ENCODE measurements at regions not wholly inside any gene's neighbourhood (a gene's known extent, or its start where the extent isn't known, plus 50 kb on each side); places are given as distances from the start of the nearest gene placed in this dataset.
"Not testable (repeated sequence)": the region's sequence is repeated elsewhere in the genome, so short reads cannot be mapped to it uniquely, and the experiment has no call there.

DNA sequence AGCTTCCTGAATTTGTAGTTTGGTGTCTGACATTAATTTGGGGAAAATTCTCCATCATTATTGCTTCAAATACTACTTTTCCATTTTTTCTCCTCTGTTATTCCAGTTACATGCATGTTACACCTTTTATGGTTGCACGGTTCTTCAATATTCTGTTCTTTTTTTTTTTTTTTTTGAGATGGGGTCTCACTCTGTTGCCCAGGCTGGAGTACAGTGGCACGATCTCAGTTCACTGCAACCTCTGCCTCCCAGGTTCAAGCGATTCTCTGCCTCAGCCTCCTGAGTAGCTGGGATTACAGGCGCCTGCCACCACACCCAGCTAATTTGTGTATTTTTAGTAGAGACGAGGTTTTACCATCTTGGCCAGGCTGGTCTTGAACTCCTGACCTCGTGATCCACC lies 109.4 kb upstream of the XIST start:
- H2AFZ ChIP-seq (ENCODE audit: low read depth, low read length, poor library complexity, severe bottlenecking); H3K27ac ChIP-seq (ENCODE audit: low read depth, low read length); H3K9ac ChIP-seq (ENCODE audit: low read length); POLR2A ChIA-PET; H3K9me2 ChIP-seq (ENCODE audit: insufficient read depth); intact Hi-C loops (cut with micrococcal nuclease); RAD21 ChIA-PET (ENCODE audit: low non-redundant PET in 1 of 2, low total read pairs in 2 of 2, uncharacterized antibody in 2 of 2, unreplicated experiment in 2 of 2); H3K4me2 ChIP-seq (ENCODE audit: low read length); H3K4me3 ChIP-seq (replicated peaks in 1 of 2; ENCODE audit: low read depth in 1 of 2, low read length in 2 of 2); H4K20me1 ChIP-seq (ENCODE audit: insufficient read depth); H3K9me3 ChIP-seq (ENCODE audit: control insufficient read depth in 1 of 2, insufficient read depth in 1 of 2, low read depth in 1 of 2, low read length in 2 of 2); CTCF ChIA-PET; H3K36me3 ChIP-seq (ENCODE audit: control insufficient read depth in 1 of 2, insufficient read depth in 2 of 2, low read length in 2 of 2); H3K27me3 ChIP-seq (ENCODE audit: insufficient read depth, low read length); BruUV-seq (replicated peaks); DNase-seq (ENCODE audit: low read depth, low spot score); ATAC-seq; H3K4me1 ChIP-seq (ENCODE audit: control insufficient read depth in 1 of 2, insufficient read depth in 2 of 2, low read length in 2 of 2): not testable (repeated sequence)
- peaks cover 93% of the 10 kb centered on the region for H3K79me2 ChIP-seq (ENCODE audit: insufficient read depth, low read length)

- peak; percentile 24 for TF ChIP-seq ZFX (IDR thresholded peaks at IDR 0.05)
- TF ChIP-seq SRF (IDR thresholded peaks at IDR 0.05; ENCODE audit: low read depth), result no peak
- TF ChIP-seq, protein P1, sequence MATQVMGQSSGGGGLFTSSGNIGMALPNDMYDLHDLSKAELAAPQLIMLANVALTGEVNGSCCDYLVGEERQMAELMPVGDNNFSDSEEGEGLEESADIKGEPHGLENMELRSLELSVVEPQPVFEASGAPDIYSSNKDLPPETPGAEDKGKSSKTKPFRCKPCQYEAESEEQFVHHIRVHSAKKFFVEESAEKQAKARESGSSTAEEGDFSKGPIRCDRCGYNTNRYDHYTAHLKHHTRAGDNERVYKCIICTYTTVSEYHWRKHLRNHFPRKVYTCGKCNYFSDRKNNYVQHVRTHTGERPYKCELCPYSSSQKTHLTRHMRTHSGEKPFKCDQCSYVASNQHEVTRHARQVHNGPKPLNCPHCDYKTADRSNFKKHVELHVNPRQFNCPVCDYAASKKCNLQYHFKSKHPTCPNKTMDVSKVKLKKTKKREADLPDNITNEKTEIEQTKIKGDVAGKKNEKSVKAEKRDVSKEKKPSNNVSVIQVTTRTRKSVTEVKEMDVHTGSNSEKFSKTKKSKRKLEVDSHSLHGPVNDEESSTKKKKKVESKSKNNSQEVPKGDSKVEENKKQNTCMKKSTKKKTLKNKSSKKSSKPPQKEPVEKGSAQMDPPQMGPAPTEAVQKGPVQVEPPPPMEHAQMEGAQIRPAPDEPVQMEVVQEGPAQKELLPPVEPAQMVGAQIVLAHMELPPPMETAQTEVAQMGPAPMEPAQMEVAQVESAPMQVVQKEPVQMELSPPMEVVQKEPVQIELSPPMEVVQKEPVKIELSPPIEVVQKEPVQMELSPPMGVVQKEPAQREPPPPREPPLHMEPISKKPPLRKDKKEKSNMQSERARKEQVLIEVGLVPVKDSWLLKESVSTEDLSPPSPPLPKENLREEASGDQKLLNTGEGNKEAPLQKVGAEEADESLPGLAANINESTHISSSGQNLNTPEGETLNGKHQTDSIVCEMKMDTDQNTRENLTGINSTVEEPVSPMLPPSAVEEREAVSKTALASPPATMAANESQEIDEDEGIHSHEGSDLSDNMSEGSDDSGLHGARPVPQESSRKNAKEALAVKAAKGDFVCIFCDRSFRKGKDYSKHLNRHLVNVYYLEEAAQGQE (IDR thresholded peaks at IDR 0.05; ENCODE audit: low read depth), result no peak
- H3K36me3 ChIP-seq (ENCODE audit: control insufficient read depth in 1 of 2, insufficient read depth in 2 of 2, low read length in 2 of 2), result peaks cover 0 to 3% of the 10 kb centered on the region in 2 experiments; a peak in 2 of 4 replicates
- ATAC-seq (peak; percentile 43), DNase-seq (ENCODE audit: low read depth, low spot score) (no peak)
- ChIA-PET POLR2A (no interaction called here), CTCF (no interaction called here), RAD21 (ENCODE audit: low non-redundant PET in 1 of 2, low total read pairs in 2 of 2, uncharacterized antibody in 2 of 2, unreplicated experiment in 2 of 2) (interaction anchor here in 1 of 2 experiments (0.6 kb wide), 1 partner anchor 27 kb away, joined by 3 read pairs; no protein-coding TSS in a partner anchor)
- H4K20me1 ChIP-seq (ENCODE audit: insufficient read depth), result no peaks in the 10 kb centered on the region
- peaks cover 2 to 3% of the 10 kb centered on the region in 2 experiments; a peak in 1 of 4 replicates for H3K4me1 ChIP-seq (ENCODE audit: control insufficient read depth in 1 of 2, insufficient read depth in 2 of 2, low read length in 2 of 2)
- H2AFZ ChIP-seq (ENCODE audit: low read depth, low read length, poor library complexity, severe bottlenecking), result no peak overlapping the region
- no peaks in the 10 kb centered on the region for H3K9me3 ChIP-seq (ENCODE audit: control insufficient read depth in 1 of 2, insufficient read depth in 1 of 2, low read depth in 1 of 2, low read length in 2 of 2)
- peak overlapping the region; percentile 82 for H3K4me2 ChIP-seq (ENCODE audit: low read length)
- intact Hi-C loops (cut with micrococcal nuclease), result no loop called here
- peaks cover 52% of the 10 kb centered on the region for H3K79me2 ChIP-seq (ENCODE audit: insufficient read depth, low read length)
- H3K4me3 ChIP-seq (replicated peaks in 1 of 2; ENCODE audit: low read depth in 1 of 2, low read length in 2 of 2), result peak overlapping the region; percentile 77 to 79
- H3K9ac ChIP-seq (ENCODE audit: low read length), result peak overlapping the region; percentile 89
- BruUV-seq (replicated peaks), result no TSS peak
- no peaks in the 10 kb centered on the region for H3K9me2 ChIP-seq (ENCODE audit: insufficient read depth)
- H3K27ac ChIP-seq (ENCODE audit: low read depth, low read length), result peak overlapping the region; percentile 50
- no peaks in the 10 kb centered on the region for H3K27me3 ChIP-seq (ENCODE audit: insufficient read depth, low read length)
Observed at GRCh38 chrX:73944563-73944908, 92.0 kb upstream of the XIST start.
